GM21447 (cell line): ENCODE measurements at regions not wholly inside any gene's neighbourhood (a gene's known extent, or its start where the extent isn't known, plus 50 kb on each side); places are given as distances from the start of the nearest gene placed in this dataset.

Experiments
- ATAC-seq: cut with Tn5 transposase; IDR thresholded peaks from one replicate; pipeline ENCODE4 v1.9.1; 2021; ENCODE audit not compliant: unreplicated experiment

DNA sequence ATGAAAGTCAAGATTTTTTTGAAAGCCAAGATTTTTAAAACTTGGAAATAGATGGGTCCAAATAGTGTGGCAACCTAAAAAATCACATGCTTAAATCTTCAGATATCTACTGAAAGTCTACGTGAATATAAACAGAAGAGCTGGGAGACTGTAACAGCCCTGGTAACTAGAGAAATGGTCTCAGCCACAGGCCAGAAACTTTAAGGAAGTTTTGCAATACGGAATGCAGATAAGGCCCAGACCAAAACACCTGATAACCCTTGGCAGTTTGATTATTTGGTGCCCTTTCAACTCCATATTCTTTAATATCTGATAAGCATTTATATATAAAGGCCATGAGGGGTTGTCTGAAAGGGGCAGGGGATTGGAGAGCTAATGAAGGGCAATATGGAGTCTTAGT, 537.3 kb upstream of the TGFBR2 start:
- no peak for ATAC-seq

GRCh38 chr3:30073040-30073439, 533.4 kb upstream of the TGFBR2 start:
- ATAC-seq, result no peak

- ATAC-seq, result no peak
These were observed 532.8 kb upstream of the TGFBR2 start for GRCh38 chr3:30073622-30074021.

- no peak for ATAC-seq
These were observed 530.9 kb upstream of the TGFBR2 start for GRCh38 chr3:30075514-30075913.

- no peak for ATAC-seq
These were observed 529.5 kb upstream of the TGFBR2 start for GRCh38 chr3:30076899-30077298.

DNA sequence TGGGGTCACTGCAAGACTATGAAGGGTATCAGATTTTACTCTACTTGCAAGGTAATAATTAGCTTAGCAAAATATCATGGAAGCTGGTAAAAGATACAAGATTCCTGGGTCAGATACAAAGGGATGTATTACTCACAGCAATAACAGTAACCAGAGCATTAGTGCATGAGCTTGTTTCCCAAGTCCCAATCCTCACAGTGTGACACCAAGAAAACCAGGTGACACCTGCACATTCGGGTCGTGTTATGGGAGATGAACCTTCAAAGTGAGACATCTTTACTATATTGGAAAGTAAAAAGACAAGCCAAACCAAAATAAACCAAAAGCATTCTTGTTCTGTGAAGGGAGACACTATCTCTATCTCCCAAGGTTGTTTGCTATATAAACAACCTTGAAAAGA, 528.7 kb upstream of the TGFBR2 start:
- no peak for ATAC-seq

GRCh38 chr3:30078736-30079135, 527.7 kb upstream of the TGFBR2 start:
- no peak for ATAC-seq

DNA sequence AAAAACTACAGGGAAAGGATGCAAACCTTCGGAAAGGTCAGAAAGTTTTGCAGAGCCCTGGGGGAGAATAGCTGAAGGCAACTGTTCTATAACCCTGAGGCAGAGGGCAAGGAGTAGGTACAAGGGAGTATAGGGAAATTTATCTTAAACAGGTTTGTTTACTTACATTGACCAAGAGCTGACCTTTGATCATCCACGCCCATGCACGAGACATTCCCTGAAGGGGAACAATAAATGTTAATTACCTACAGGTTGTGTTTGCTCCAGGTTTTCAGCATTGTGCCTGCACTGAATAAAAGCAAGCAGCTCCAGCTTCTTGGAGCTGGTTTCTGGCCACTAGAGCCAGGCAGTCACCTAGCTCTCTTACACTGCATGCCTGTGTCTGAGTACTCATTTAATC, 524.5 kb upstream of the TGFBR2 start:
- no peak for ATAC-seq

DNA sequence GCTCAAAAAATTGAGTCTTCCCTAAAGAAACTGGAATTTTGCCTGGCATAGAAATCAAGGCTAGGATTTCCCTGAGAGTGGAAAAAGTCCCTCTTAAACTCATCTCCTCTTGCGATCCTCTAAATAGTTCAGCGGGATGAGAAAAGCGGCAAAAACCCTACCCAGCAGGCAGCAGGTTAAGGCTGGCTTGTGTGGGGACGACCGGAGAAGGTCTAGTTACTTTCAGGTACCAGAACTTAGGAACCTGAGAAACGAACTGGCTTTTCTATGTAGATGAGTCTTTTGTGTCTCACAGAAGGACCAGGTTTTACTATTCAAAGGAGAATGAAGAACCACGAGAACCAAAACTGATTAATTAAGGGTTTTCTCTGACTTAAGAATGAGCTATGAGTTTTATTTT, 523.7 kb upstream of the TGFBR2 start:
- ATAC-seq, result no peak

DNA sequence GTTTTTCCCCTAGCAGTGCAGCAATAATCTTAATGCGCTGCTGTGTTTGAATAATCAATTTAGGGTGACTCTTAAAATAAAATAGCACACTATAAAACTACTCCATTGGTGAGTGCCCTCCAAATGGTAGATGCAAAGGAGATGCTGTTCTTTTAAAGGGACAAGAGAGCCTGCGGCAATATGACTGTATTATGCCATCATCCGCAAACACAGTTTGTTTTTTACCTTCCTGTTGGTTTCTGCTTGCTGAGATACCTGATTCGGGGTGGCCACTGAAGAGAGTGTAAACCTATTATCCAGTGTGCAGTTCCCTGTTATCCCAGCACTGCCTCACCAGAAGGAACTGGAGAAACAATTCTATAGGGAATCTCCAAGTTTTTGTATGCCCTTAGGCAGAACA, 523.1 kb upstream of the TGFBR2 start:
- ATAC-seq, result no peak

DNA sequence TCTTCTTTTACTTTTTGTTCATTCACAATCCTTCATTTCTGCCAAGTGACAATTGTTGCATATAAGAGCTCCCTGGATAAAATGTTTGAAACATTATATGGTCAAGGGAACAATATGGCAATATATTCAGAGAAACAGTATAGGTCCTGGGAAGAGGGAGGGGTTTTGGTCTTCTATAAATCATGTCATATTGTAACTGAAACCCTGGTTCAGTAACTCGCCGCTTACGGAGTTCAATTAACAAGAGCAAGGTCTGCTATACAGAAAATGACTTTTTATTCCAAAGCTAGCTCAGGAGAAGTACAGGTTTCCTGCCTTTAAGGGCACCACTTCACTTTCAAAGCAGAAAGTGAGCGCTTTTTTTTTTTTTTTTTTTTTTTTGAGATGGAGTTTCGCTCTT, 522.1 kb upstream of the TGFBR2 start:
- no peak for ATAC-seq

GRCh38 chr3:30084971-30085403, 521.4 kb upstream of the TGFBR2 start:
- ATAC-seq, result no peak

GRCh38 chr3:30085486-30085885, 520.9 kb upstream of the TGFBR2 start:
- ATAC-seq, result no peak

- no peak for ATAC-seq
These were observed 514.7 kb upstream of the TGFBR2 start for GRCh38 chr3:30091686-30092085.

DNA sequence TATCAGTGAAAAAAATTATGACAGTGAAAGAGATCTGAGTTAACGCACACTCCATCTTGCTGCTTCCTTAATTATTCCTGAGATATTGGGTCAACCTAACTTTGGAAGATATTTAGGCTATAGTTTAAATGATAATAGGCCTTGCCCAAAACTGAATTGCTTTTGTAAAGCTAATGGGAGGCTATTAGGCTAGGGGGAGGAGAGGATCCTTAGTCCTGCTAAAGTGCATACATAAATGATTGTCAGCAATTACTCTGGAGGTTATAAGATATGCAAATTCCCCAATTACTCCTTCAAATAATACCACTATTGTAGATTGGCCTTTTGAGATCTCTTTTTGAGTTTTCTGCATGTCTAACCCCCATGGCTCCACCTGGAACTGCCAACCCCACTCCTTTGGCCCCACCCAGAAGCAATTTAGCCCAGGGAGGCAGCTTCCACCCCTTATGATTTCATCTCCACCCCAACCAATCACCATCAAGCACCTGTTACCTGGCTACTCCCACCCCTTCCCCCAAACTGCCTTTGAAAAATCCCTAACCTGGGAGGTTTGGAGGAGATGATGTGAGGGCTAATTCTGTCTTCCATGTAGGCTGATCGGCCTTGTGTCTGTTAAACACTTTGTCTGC, 509.3 kb upstream of the TGFBR2 start:
- ATAC-seq, result no peak

GRCh38 chr3:30098243-30098642, 508.2 kb upstream of the TGFBR2 start:
- ATAC-seq, result no peak

- no peak for ATAC-seq
These were observed 507.5 kb upstream of the TGFBR2 start for GRCh38 chr3:30098653-30099455.

GRCh38 chr3:30102356-30102755, 504.0 kb upstream of the TGFBR2 start:
- no peak for ATAC-seq

DNA sequence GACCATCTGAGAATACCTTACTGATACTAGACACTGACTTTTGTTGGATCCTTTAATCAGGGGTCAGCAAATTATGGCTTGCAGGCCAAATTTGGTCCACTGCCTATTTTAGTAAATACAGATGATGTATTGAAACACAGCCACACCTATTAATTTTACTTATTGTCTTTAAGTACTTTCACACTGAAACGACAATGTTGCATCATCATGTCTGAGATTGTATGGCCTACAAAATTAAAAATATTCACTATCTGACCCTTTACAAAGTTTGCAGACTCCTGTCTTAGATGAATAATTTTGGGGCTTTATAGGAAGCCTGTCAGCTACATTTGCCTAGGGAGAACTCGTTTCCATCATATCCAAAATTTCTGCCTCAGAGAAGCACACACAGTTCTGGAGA, 503.2 kb upstream of the TGFBR2 start:
- no peak for ATAC-seq

- no peak for ATAC-seq
These were observed 498.9 kb upstream of the TGFBR2 start for GRCh38 chr3:30107531-30107930.

DNA sequence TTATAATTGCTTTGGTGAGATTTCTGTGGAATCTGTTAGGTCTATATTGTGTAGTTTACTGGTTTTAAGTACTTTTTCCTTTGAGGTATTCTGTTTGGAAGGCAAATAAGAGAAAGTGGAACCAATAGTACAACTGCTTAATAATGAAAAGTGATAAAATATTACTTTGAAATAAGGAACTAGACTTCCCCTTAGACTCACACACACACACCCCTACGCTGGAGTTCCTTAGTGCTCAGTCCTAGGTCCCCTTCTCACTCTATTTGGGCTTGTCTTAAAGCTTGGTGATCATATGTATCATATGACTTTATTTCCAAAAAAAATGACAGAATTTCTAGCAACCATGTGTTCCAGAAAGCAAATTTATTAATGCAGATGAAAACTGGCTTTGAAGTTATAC, 494.0 kb upstream of the TGFBR2 start:
- ATAC-seq, result no peak

DNA sequence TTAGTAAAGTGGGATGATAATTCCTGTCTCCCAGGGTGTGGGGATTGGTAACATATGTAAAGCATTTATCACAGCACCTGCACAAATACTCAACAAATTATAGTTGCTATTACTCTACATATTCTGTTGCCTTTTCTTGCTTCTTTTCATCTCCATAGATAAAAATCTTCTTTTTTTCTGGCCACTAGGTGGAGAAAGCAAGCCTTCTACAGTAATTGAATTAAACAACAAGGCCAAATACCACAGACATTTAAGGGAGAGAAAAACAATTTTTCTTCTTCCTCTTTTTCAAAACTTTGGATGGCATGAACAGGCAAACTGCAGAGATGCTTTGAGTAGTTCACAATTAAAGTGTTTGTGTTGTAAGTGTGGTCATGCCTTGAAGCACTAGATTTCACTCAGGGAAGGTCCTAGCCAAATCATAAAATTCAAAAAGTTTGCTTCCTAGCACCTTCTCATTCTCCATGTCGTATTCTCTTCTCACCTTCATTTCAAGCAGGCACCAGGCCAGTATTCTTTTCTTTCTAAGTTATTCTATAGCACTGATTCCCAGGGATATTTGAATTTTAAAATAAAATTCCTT, 493.4 kb upstream of the TGFBR2 start:
- ATAC-seq, result no peak
